H9 (cell line): ENCODE measurements at regions not wholly inside any gene's neighbourhood (a gene's known extent, or its start where the extent isn't known, plus 50 kb on each side); places are given as distances from the start of the nearest gene placed in this dataset.

Source experiments
- DNase-seq: peaks from one replicate; pipeline ENCODE4 v3.0.0-alpha.2; 2017
- H2AFZ ChIP-seq: one replicate; pipeline ENCODE4 v1.6.1; 2013; ENCODE audit warnings: mild to moderate bottlenecking, low read length, control low read depth, moderate library complexity
- H2AK5ac ChIP-seq: 2 replicates; pipeline ENCODE4 v1.6.1; 2013; ENCODE audit warnings: low read length, control low read depth, mixed read lengths; ENCODE audit not compliant: insufficient read length
- H2BK120ac ChIP-seq: one replicate; pipeline ENCODE4 v1.6.1; 2013; ENCODE audit warnings: low read depth, mild to moderate bottlenecking, low read length, control low read depth, inconsistent platforms; ENCODE audit not compliant: poor library complexity, severe bottlenecking
- H2BK12ac ChIP-seq: 2 replicates; pipeline ENCODE4 v1.6.1; 2013; ENCODE audit warnings: low read length, control low read depth, mixed read lengths, low read depth; ENCODE audit not compliant: insufficient read length
- H2BK15ac ChIP-seq: 2 replicates; pipeline ENCODE4 v1.6.1; 2013; ENCODE audit warnings: low read depth, low read length, control low read depth
- H2BK20ac ChIP-seq: one replicate; pipeline ENCODE4 v1.6.1; 2013; ENCODE audit warnings: low read depth, mild to moderate bottlenecking, low read length, control low read depth, inconsistent platforms; ENCODE audit not compliant: poor library complexity, severe bottlenecking
- H2BK5ac ChIP-seq: 2 replicates; pipeline ENCODE4 v1.6.1; 2013; ENCODE audit warnings: low read length, control low read depth, mixed read lengths; ENCODE audit not compliant: insufficient read length
- H3K14ac ChIP-seq: 2 replicates; pipeline ENCODE4 v1.6.1; 2013; ENCODE audit warnings: low read length, control low read depth; ENCODE audit not compliant: insufficient read depth
- H3K18ac ChIP-seq: 2 replicates; pipeline ENCODE4 v1.6.1; 2013; ENCODE audit warnings: low read depth, mild to moderate bottlenecking, mixed read lengths, low read length, control low read depth; ENCODE audit not compliant: insufficient read length
- H3K23ac ChIP-seq: 2 replicates; pipeline ENCODE4 v1.6.1; 2013; ENCODE audit warnings: low read length, control low read depth, mixed read lengths, low read depth; ENCODE audit not compliant: insufficient read length
- H3K23me2 ChIP-seq: 2 replicates; pipeline ENCODE4 v1.6.1; 2013; ENCODE audit warnings: low read depth, mild to moderate bottlenecking, mixed read lengths, low read length, control low read depth; ENCODE audit not compliant: insufficient read length, poor library complexity, severe bottlenecking
- H3K27ac ChIP-seq: 2 replicates; pipeline ENCODE4 v1.5.1; 2013; ENCODE audit warnings: low read length, control low read depth, mixed read lengths, low read depth; ENCODE audit not compliant: insufficient read length
- H3K27me3 ChIP-seq: 2 replicates; pipeline ENCODE4 v1.6.1; 2013; ENCODE audit warnings: low read length, control low read depth, inconsistent platforms; ENCODE audit not compliant: insufficient read depth
- H3K4ac ChIP-seq: 2 replicates; pipeline ENCODE4 v1.6.1; 2013; ENCODE audit warnings: low read depth, mild to moderate bottlenecking, control low read depth, inconsistent platforms, low read length, moderate library complexity
- H3K4me1 ChIP-seq: 2 replicates; pipeline ENCODE4 v1.6.1; 2013; ENCODE audit warnings: low read length, control low read depth, inconsistent platforms; ENCODE audit not compliant: insufficient read depth
- H3K4me2 ChIP-seq: 2 replicates; pipeline ENCODE4 v1.6.1; 2013; ENCODE audit warnings: low read length, control low read depth, mixed read lengths; ENCODE audit not compliant: insufficient read length, insufficient read depth
- H3K56ac ChIP-seq: 2 replicates; pipeline ENCODE4 v1.6.1; 2013; ENCODE audit warnings: low read depth, mild to moderate bottlenecking, mixed read lengths, low read length, control low read depth; ENCODE audit not compliant: insufficient read length
- H3K79me1 ChIP-seq: 2 replicates; pipeline ENCODE4 v1.6.1; 2013; ENCODE audit warnings: low read depth, mild to moderate bottlenecking, moderate library complexity, low read length, control low read depth, inconsistent platforms; ENCODE audit not compliant: insufficient read depth, poor library complexity, severe bottlenecking
- H3K79me2 ChIP-seq: 2 replicates; pipeline ENCODE4 v1.6.1; 2013; ENCODE audit warnings: low read length, control low read depth, inconsistent platforms; ENCODE audit not compliant: insufficient read depth
- H3K9ac ChIP-seq: 2 replicates; pipeline ENCODE4 v1.6.1; 2013; ENCODE audit warnings: low read length, control low read depth, mixed read lengths; ENCODE audit not compliant: insufficient read length; ENCODE audit errors: extremely low read depth
- H3K9me3 ChIP-seq: one replicate; pipeline ENCODE4 v1.6.1; 2013; ENCODE audit warnings: low read depth, low read length, inconsistent platforms; ENCODE audit not compliant: control insufficient read depth
- H3T11ph ChIP-seq: one replicate; pipeline ENCODE4 v1.6.1; 2013; ENCODE audit warnings: mild to moderate bottlenecking, low read length, control low read depth, inconsistent platforms
- H4K20me1 ChIP-seq: one replicate; pipeline ENCODE4 v1.6.1; 2013; ENCODE audit not compliant: control insufficient read depth, insufficient read length, insufficient read depth
- H4K5ac ChIP-seq: 2 replicates; pipeline ENCODE4 v1.6.1; 2013; ENCODE audit warnings: low read depth, mild to moderate bottlenecking, mixed read lengths, low read length, control low read depth; ENCODE audit not compliant: insufficient read length
- H4K8ac ChIP-seq: replicated peaks from 2 replicates; pipeline ENCODE4 v1.6.1; 2013; ENCODE audit warnings: low read length, control low read depth, mixed read lengths, low read depth; ENCODE audit not compliant: insufficient read length
- H4K91ac ChIP-seq: 2 replicates; pipeline ENCODE4 v1.6.1; 2013; ENCODE audit warnings: low read depth, mild to moderate bottlenecking, moderate library complexity, mixed read lengths, low read length, control low read depth; ENCODE audit not compliant: insufficient read length
- H3K27ac Mint-ChIP-seq, 3 experiments: 2 replicates in 2 of 3; 3 replicates in 1 of 3; pipeline ENCODE4 v1.8.0; 2020 to 2021; ENCODE audit warnings: mixed read lengths in 3 of 3, mild to moderate bottlenecking in 1 of 3, moderate library complexity in 1 of 3
- H3K27me3 Mint-ChIP-seq: 2 replicates; pipeline ENCODE4 v1.8.0; 2021; ENCODE audit warnings: low read depth, mild to moderate bottlenecking, moderate library complexity, mixed read lengths
- H3K36me3 Mint-ChIP-seq, 3 experiments: 2 replicates in 2 of 3; 3 replicates in 1 of 3; pipeline ENCODE4 v1.8.0; 2020 to 2021; ENCODE audit warnings: low read depth in 3 of 3, mixed read lengths in 3 of 3; ENCODE audit not compliant: insufficient read depth in 1 of 3
- H3K4me1 Mint-ChIP-seq, 2 experiments: 2 replicates each; pipeline ENCODE4 v1.8.0; 2020; ENCODE audit warnings: mixed read lengths in 2 of 2
- H3K4me3 Mint-ChIP-seq, 2 experiments: 2 replicates in 1 of 2; 3 replicates in 1 of 2; pipeline ENCODE4 v1.8.0; 2020 to 2021; ENCODE audit warnings: mild to moderate bottlenecking in 2 of 2, mixed read lengths in 2 of 2, moderate library complexity in 1 of 2
- H3K9me3 Mint-ChIP-seq, 2 experiments: 2 replicates in 1 of 2; 3 replicates in 1 of 2; pipeline ENCODE4 v1.8.0; 2020; ENCODE audit warnings: mild to moderate bottlenecking in 2 of 2, mixed read lengths in 2 of 2, moderate library complexity in 1 of 2
- WGBS: extraction: QIAGEN DNeasy Blood & Tissue Kit; methylation state at CpG from one replicate; pipeline ENCODE4 v1.1.7; 2013; ENCODE audit warnings: missing lambda C conversion rate, low lambda C conversion rate, mixed read lengths; ENCODE audit not compliant: insufficient read length; ENCODE audit errors: extremely low coverage; 5-methylcytosine and 5-hydroxymethylcytosine counted together
- TF ChIP-seq, protein P1 (sequence below): fragments of 200-600 bp; sonication (generic); conservative IDR thresholded peaks from 3 replicates; pipeline ENCODE4 v1.8.0; 2021; ENCODE audit warnings: antibody characterized with exemption, mild to moderate bottlenecking

DNA sequence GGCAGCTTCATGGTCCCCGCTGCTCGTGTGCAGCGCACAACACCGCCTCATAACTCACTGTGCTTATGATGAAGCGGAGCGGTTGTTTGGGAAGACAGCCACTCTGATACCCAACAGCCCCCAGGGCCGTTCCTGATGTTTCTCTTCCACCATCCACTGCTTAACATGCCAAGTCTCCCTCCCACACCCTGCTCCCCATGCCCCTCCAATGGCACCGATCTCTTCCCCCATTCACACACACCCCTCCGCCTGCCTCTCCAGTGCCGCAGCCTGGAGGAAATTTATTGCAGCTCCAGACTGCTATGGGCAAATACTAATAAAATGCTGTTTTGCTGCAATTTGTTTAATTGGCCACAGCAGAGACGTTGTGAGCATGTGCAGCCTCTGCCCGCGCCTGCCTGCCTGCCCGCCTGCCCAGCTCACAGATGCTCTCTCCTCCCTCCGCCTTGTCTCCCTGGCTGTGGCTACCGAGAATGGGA lies 80.3 kb upstream of the LHX1 start:
- H3K27ac ChIP-seq, result no peak overlapping the region
- H2AK5ac ChIP-seq, result no peak overlapping the region
- no peaks in the 10 kb centered on the region for H3K79me2 ChIP-seq
- H4K91ac ChIP-seq, result no peak overlapping the region
- no peak overlapping the region for H3K23ac ChIP-seq
- H4K8ac ChIP-seq, result no peak overlapping the region
- no peak overlapping the region for H2BK20ac ChIP-seq
- no peaks in the 10 kb centered on the region for H4K20me1 ChIP-seq
- no peak overlapping the region for H2BK12ac ChIP-seq
- TF ChIP-seq, protein P1, sequence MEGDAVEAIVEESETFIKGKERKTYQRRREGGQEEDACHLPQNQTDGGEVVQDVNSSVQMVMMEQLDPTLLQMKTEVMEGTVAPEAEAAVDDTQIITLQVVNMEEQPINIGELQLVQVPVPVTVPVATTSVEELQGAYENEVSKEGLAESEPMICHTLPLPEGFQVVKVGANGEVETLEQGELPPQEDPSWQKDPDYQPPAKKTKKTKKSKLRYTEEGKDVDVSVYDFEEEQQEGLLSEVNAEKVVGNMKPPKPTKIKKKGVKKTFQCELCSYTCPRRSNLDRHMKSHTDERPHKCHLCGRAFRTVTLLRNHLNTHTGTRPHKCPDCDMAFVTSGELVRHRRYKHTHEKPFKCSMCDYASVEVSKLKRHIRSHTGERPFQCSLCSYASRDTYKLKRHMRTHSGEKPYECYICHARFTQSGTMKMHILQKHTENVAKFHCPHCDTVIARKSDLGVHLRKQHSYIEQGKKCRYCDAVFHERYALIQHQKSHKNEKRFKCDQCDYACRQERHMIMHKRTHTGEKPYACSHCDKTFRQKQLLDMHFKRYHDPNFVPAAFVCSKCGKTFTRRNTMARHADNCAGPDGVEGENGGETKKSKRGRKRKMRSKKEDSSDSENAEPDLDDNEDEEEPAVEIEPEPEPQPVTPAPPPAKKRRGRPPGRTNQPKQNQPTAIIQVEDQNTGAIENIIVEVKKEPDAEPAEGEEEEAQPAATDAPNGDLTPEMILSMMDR, result no peak
- no peaks in the 10 kb centered on the region; a peak in 1 of 5 replicates for H3K9me3 Mint-ChIP-seq
- H3K36me3 Mint-ChIP-seq, result no peaks in the 10 kb centered on the region; a peak in 1 of 7 replicates
- no peak overlapping the region for H3K14ac ChIP-seq
- no peak for DNase-seq
- no peak overlapping the region for H2BK120ac ChIP-seq
- H3K56ac ChIP-seq, result no peak overlapping the region
- H3K4ac ChIP-seq, result no peak overlapping the region
- no peaks in the 10 kb centered on the region for H3K23me2 ChIP-seq
- no peak overlapping the region for H4K5ac ChIP-seq
- H3K79me1 ChIP-seq, result no peaks in the 10 kb centered on the region
- H3T11ph ChIP-seq, result no peak overlapping the region
- H3K27me3 ChIP-seq, result no peaks in the 10 kb centered on the region
- H3K9ac ChIP-seq, result no peak overlapping the region
- H2BK5ac ChIP-seq, result no peak overlapping the region
- no peak overlapping the region for H2AFZ ChIP-seq
- peaks cover 20 to 43% of the 10 kb centered on the region in 2 experiments for H3K4me1 Mint-ChIP-seq
- H3K18ac ChIP-seq, result no peak overlapping the region
- H2BK15ac ChIP-seq, result no peak overlapping the region
- no peak overlapping the region for H3K4me2 ChIP-seq
- WGBS, result no CpG with 5 or more reads among the region's 16 CpGs
- H3K27me3 Mint-ChIP-seq, result peaks cover 6% of the 10 kb centered on the region
- H3K4me1 ChIP-seq, result peaks cover 2% of the 10 kb centered on the region; the same call in 1 of the 2 replicates
- no peaks in the 10 kb centered on the region for H3K9me3 ChIP-seq
- H3K27ac Mint-ChIP-seq, result no peak overlapping the region
- H3K4me3 Mint-ChIP-seq, result no peak overlapping the region
